Smooth muscle cell (in vitro differentiated cells): ENCODE measurements at regions not wholly inside any gene's neighbourhood (a gene's known extent, or its start where the extent isn't known, plus 50 kb on each side); places are given as distances from the start of the nearest gene placed in this dataset. TPM values are rescaled to one million over a fixed set of nuclear protein-coding genes. Genes with fewer than 3 reads are reported as not detected.

Source experiments
- DNase-seq: peaks from one replicate; lab custom pipeline; 2025; ENCODE audit not compliant: unreplicated experiment; lab: John Stamatoyannopoulos, UW
- H2AFZ ChIP-seq: fragments of 200-600 bp; sonication (generic); 2 replicates; pipeline ENCODE4 v1.6.0; 2016; ENCODE audit warnings: antibody characterized with exemption, low read depth, mild to moderate bottlenecking
- H3F3A ChIP-seq: fragments of 200-600 bp; sonication (generic); 2 replicates; pipeline ENCODE4 v1.6.0; 2017; ENCODE audit warnings: antibody characterized with exemption, low read depth
- H3K27ac ChIP-seq: fragments of 200-600 bp; sonication (generic); 2 replicates; pipeline ENCODE4 v1.5.1; 2016; ENCODE audit warnings: low read depth, mild to moderate bottlenecking
- H3K27me3 ChIP-seq: fragments of 200-600 bp; sonication (generic); 2 replicates; pipeline ENCODE4 v1.6.1; 2016; ENCODE audit warnings: low read depth, mild to moderate bottlenecking
- H3K36me3 ChIP-seq: fragments of 200-600 bp; sonication (generic); 2 replicates; pipeline ENCODE4 v1.5.1; 2016; ENCODE audit warnings: low read depth
- H3K4me1 ChIP-seq: fragments of 200-600 bp; sonication (generic); 2 replicates; pipeline ENCODE4 v1.5.1; 2016; ENCODE audit warnings: low read depth
- H3K4me2 ChIP-seq: fragments of 200-600 bp; sonication (generic); 2 replicates; pipeline ENCODE4 v1.6.0; 2016; ENCODE audit warnings: mild to moderate bottlenecking
- H3K4me3 ChIP-seq: fragments of 200-600 bp; sonication (generic); 2 replicates; pipeline ENCODE4 v1.5.1; 2016; ENCODE audit warnings: mild to moderate bottlenecking
- H3K79me2 ChIP-seq: fragments of 200-600 bp; sonication (generic); 2 replicates; pipeline ENCODE4 v1.6.0; 2016; ENCODE audit warnings: low read depth, mild to moderate bottlenecking
- H3K9ac ChIP-seq: fragments of 200-600 bp; sonication (generic); 2 replicates; pipeline ENCODE4 v1.6.0; 2016; ENCODE audit warnings: low read depth
- H3K9me3 ChIP-seq: fragments of 200-600 bp; sonication (generic); replicated peaks from 2 replicates; pipeline ENCODE4 v1.5.1; 2016; ENCODE audit warnings: low read depth
- H4K20me1 ChIP-seq: fragments of 200-600 bp; sonication (generic); 2 replicates; pipeline ENCODE4 v1.6.0; 2016; ENCODE audit warnings: low read depth
- CTCF ChIP-seq: fragments of 200-600 bp; sonication (generic); IDR thresholded peaks from 2 replicates; pipeline ENCODE4 v1.5.1; 2017; ENCODE audit warnings: borderline replicate concordance, mild to moderate bottlenecking, antibody characterized with exemption; ENCODE audit not compliant: insufficient read depth, poor library complexity, severe bottlenecking
- small RNA-seq: library from RNA; depleted of rRNA; stranded (forward); fragments of <200 nt; gene quantifications from one replicate; pipeline ENCODE3, GENCODE V24; 2014

- Histone ChIP-seq H3K9me3 (no peaks in the 10 kb centered on the region), H3K79me2 (no peaks in the 10 kb centered on the region), H3K4me2 (no peak overlapping the region), H3K4me1 (no peaks in the 10 kb centered on the region), H3F3A (no peaks in the 10 kb centered on the region), H4K20me1 (no peaks in the 10 kb centered on the region), H3K36me3 (no peaks in the 10 kb centered on the region), H3K9ac (no peak overlapping the region), H2AFZ (no peak overlapping the region), H3K4me3 (no peak overlapping the region), H3K27me3 (no peaks in the 10 kb centered on the region), H3K27ac (no peak overlapping the region)
- no peak for TF ChIP-seq CTCF
- no peak for DNase-seq
Observed at GRCh38 chr6:85703406-85703805, 60.7 kb upstream of the SYNCRIP start.

Small RNA genes lying in the stretch of these regions (small RNA-seq; reads per million reads assigned to genes)
- gene RF00019 (not detected), gene RN7SL643P (0.11 reads per million), gene RNU4-12P (not detected), gene RNU4-72P (not detected), gene SMIM11P1 (not detected)
